Lung (tissue), 11 donors: ENCODE measurements at regions not wholly inside any gene's neighbourhood (a gene's known extent, or its start where the extent isn't known, plus 50 kb on each side); places are given as distances from the start of the nearest gene placed in this dataset.
A peak's percentile ranks its signal among the peaks of the same experiment; 100 is the strongest.

Source experiments
- ATAC-seq: fragments of 200-7000 bp; cut with Tn5 transposase; one replicate; pipeline ENCODE4 v1.9.1; 2020; ENCODE audit warnings: moderate number of reproducible peaks; ENCODE audit not compliant: insufficient read depth, low FRiP score
- DNase-seq, 3 donors: peaks; one replicate each; pipeline ENCODE4 v3.0.0-alpha.2; 2013 to 2017
- H3K27ac ChIP-seq, 2 donors: one replicate each; pipeline ENCODE4 v1.5.1; 2013; ENCODE audit warnings: mild to moderate bottlenecking in 2 of 2, moderate library complexity in 2 of 2, control low read depth in 1 of 2, inconsistent platforms in 1 of 2, low read depth in 1 of 2, low read length in 1 of 2
- H3K27me3 ChIP-seq, 3 donors: one replicate each; pipeline ENCODE4 v1.5.1; 2013; ENCODE audit warnings: low read length in 2 of 3; ENCODE audit not compliant: control insufficient read depth in 3 of 3, insufficient read depth in 3 of 3
- H3K36me3 ChIP-seq, 4 donors: one replicate each; pipeline ENCODE4 v1.5.1; 2013; ENCODE audit warnings: low read length in 4 of 4, mild to moderate bottlenecking in 1 of 4, moderate library complexity in 1 of 4; ENCODE audit not compliant: control insufficient read depth in 4 of 4, insufficient read depth in 4 of 4
- H3K4me1 ChIP-seq, 5 donors: one replicate each; pipeline ENCODE4 v1.5.1; 2013; ENCODE audit warnings: low read length in 5 of 5, mild to moderate bottlenecking in 2 of 5, moderate library complexity in 1 of 5; ENCODE audit not compliant: control insufficient read depth in 5 of 5, insufficient read depth in 5 of 5
- H3K4me3 ChIP-seq: one replicate; pipeline ENCODE4 v1.5.1; 2013; ENCODE audit warnings: mild to moderate bottlenecking, control low read depth, moderate library complexity
- H3K9ac ChIP-seq, 2 donors: one replicate each; pipeline ENCODE4 v1.5.1; 2013; ENCODE audit warnings: low read length in 2 of 2, control low read depth in 1 of 2; ENCODE audit not compliant: insufficient read depth in 1 of 2
- H3K9me3 ChIP-seq, 4 donors: one replicate each; pipeline ENCODE4 v1.5.1; 2013; ENCODE audit warnings: low read length in 3 of 4, mild to moderate bottlenecking in 1 of 4, moderate library complexity in 1 of 4; ENCODE audit not compliant: control insufficient read depth in 4 of 4, insufficient read depth in 3 of 4
- WGBS, 2 donors: extraction: QIAGEN DNeasy Blood & Tissue Kit; methylation state at CpG; one replicate each; pipeline ENCODE4 v1.1.7; 2013; 5-methylcytosine and 5-hydroxymethylcytosine counted together
- TF ChIP-seq, protein P1 (sequence below): IDR thresholded peaks from 2 replicates; pipeline ENCODE4 v1.5.1; 2012; ENCODE audit warnings: mild to moderate bottlenecking; ENCODE audit errors: control extremely low read depth, extremely low read depth
- donor health status: control.
- donor health status: control.
- donor health status: Bipolar disorder and iron deficiency.
- donor health status: healthy.
- donor health status: DM: yes; HTN: yes; CAD: no.

DNA sequence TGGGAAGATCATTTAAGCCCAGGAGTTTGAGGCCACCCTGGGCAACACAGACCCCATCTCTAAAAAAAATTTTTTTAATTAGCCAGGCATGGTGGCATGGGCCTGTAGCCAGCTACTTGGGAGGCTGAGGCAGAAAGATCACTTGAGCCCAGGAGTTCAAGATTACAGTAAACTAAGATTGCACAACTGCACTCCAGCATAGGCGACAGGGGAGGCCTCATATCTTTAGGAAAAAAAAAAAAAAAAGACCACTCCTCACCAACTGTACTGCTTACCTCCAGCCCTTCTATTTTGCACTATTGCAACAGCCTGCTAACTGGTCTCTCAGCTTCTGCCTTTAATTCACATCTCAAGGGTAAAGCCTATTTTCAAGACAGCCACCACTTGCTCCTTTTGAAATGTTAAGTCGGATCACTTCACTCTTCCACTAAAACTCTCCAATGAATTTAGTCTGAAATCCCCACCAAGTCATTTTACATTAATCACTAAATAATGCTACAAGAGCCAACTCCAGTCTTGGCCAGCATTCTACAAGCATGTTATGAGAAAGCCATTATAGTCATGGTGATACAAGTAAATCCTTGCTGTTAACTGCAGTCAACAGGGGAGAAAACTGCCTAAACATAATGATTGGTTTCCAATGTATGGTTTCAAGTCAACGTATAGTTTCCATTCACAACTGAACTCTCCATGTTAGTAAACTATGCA is 106.0 kb downstream of the RPS29 start:
- H3K36me3 ChIP-seq = no peaks in the 10 kb centered on the region
- 63 to 77% methylated on average over 3 of the region's 3 CpGs for WGBS, 2 donors
- TF ChIP-seq, protein P1, sequence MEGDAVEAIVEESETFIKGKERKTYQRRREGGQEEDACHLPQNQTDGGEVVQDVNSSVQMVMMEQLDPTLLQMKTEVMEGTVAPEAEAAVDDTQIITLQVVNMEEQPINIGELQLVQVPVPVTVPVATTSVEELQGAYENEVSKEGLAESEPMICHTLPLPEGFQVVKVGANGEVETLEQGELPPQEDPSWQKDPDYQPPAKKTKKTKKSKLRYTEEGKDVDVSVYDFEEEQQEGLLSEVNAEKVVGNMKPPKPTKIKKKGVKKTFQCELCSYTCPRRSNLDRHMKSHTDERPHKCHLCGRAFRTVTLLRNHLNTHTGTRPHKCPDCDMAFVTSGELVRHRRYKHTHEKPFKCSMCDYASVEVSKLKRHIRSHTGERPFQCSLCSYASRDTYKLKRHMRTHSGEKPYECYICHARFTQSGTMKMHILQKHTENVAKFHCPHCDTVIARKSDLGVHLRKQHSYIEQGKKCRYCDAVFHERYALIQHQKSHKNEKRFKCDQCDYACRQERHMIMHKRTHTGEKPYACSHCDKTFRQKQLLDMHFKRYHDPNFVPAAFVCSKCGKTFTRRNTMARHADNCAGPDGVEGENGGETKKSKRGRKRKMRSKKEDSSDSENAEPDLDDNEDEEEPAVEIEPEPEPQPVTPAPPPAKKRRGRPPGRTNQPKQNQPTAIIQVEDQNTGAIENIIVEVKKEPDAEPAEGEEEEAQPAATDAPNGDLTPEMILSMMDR = no peak
- no peaks in the 10 kb centered on the region for H3K4me1 ChIP-seq
- ATAC-seq (no peak), DNase-seq (peak in 2 of 3 donors; percentile 51 to 61)
- H3K27ac ChIP-seq = no peak overlapping the region
- H3K9me3 ChIP-seq = peaks cover 0 to 2% (median under 1%) of the 10 kb centered on the region in 4 donors
- no peak overlapping the region for H3K4me3 ChIP-seq
- H3K27me3 ChIP-seq = no peaks in the 10 kb centered on the region
- no peak overlapping the region for H3K9ac ChIP-seq

GRCh38 chr14:49479432-49479831 is 106.7 kb downstream of the RPS29 start:
- Histone ChIP-seq H3K4me3 (no peak overlapping the region), H3K36me3 (no peaks in the 10 kb centered on the region), H3K27ac (peak overlapping the region in 1 of 2 donors; percentile 57), H3K4me1 (no peaks in the 10 kb centered on the region), H3K9ac (no peak overlapping the region), H3K9me3 (peaks cover 0 to 2% (median under 1%) of the 10 kb centered on the region in 4 donors), H3K27me3 (no peaks in the 10 kb centered on the region)
- ATAC-seq (peak; percentile 55), DNase-seq (no peak)
- TF ChIP-seq, protein P1 = no peak
- 60 to 75% methylated on average over 5 of the region's 5 CpGs for WGBS, 2 donors

DNA sequence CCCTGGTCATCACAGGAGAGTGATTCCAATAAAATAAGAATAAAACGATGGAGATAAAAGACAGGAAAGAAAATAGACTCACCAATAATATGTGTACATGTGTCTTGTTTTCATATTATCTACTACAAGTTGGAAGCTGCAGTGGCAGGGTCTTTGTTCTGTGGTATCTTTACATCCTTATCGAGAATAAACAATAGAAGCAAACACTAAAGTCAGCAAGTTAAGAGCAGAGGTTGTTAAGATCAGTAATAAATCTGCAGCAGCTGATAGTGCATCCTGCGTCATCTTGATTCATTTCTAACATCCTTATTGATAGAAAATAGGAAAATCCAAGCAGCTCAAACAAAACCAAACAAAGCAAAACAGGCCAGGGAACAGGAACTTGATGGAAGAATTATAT is 107.4 kb downstream of the RPS29 start:
- no peak overlapping the region for H3K4me3 ChIP-seq
- H3K9ac ChIP-seq = no peak overlapping the region
- no peaks in the 10 kb centered on the region for H3K4me1 ChIP-seq
- WGBS, 2 donors = 48 to 73% methylated on average over 3 of the region's 3 CpGs
- TF ChIP-seq, protein P1 = no peak
- no peaks in the 10 kb centered on the region for H3K27me3 ChIP-seq
- no peaks in the 10 kb centered on the region for H3K36me3 ChIP-seq
- H3K27ac ChIP-seq = no peak overlapping the region
- H3K9me3 ChIP-seq = peaks cover 0 to 2% (median under 1%) of the 10 kb centered on the region in 4 donors
- no peak for ATAC-seq
- DNase-seq = no peak
